IMR-90 (cell line): ENCODE measurements at regions not wholly inside any gene's neighbourhood (a gene's known extent, or its start where the extent isn't known, plus 50 kb on each side); places are given as distances from the start of the nearest gene placed in this dataset.
A peak's percentile ranks its signal among the peaks of the same experiment; 100 is the strongest.

Experiments
- ATAC-seq: fragments of 200-7000 bp; cut with Tn5 transposase; 2 replicates; pipeline ENCODE4 v1.9.1; 2020; ENCODE audit warnings: low read depth, mild to moderate bottlenecking, moderate library complexity
- BruUV-seq: library from RNA; stranded (reverse); fragments of 400-500 nt; replicated peaks from 2 replicates; lab custom pipeline; 2021; lab: Mats Ljungman, UMichigan
- CTCF ChIA-PET: fragments of 300-600 bp; formaldehyde crosslinking; extraction: SDS; loops from one replicate; lab custom pipeline; 2021; ENCODE audit warnings: antibody characterized with exemption; lab: Yijun Ruan, JAX
- POLR2A ChIA-PET: fragments of 300-600 bp; sonication (Branson Sonifier 250); formaldehyde crosslinking; loops from one replicate; lab custom pipeline; 2022; ENCODE audit warnings: antibody characterized with exemption; ENCODE audit not compliant: unreplicated experiment; lab: Charles Lee
- DNase-seq: peaks from one replicate; pipeline ENCODE4 v3.0.0; 2013
- H2AFZ ChIP-seq: replicated peaks from 2 replicates; pipeline ENCODE3; 2013; ENCODE audit warnings: low read length, mild to moderate bottlenecking; ENCODE audit not compliant: poor library complexity
- H2AK5ac ChIP-seq: 2 replicates; pipeline ENCODE4 v1.6.1; 2013; ENCODE audit warnings: low read depth, low read length, inconsistent platforms
- H2AK9ac ChIP-seq: replicated peaks from 2 replicates; pipeline ENCODE3; 2013; ENCODE audit warnings: mild to moderate bottlenecking, low read depth, low read length, moderate library complexity; ENCODE audit not compliant: poor library complexity
- H2BK120ac ChIP-seq: 2 replicates; pipeline ENCODE4 v1.6.1; 2013; ENCODE audit warnings: low read depth, low read length, inconsistent platforms
- H2BK15ac ChIP-seq: 3 replicates; pipeline ENCODE4 v1.6.1; 2013; ENCODE audit warnings: low read depth, low read length, inconsistent platforms
- H2BK20ac ChIP-seq: 2 replicates; pipeline ENCODE4 v1.6.1; 2013; ENCODE audit warnings: low read depth, mild to moderate bottlenecking, inconsistent platforms, low read length, moderate library complexity
- H2BK5ac ChIP-seq: 2 replicates; pipeline ENCODE4 v1.6.1; 2013; ENCODE audit warnings: mild to moderate bottlenecking, low read depth, low read length, inconsistent platforms; ENCODE audit not compliant: poor library complexity, severe bottlenecking
- H3K14ac ChIP-seq: replicated peaks from 2 replicates; pipeline ENCODE4 v1.6.1; 2013; ENCODE audit warnings: low read depth, low read length, inconsistent platforms
- H3K18ac ChIP-seq: 2 replicates; pipeline ENCODE4 v1.6.1; 2013; ENCODE audit warnings: low read depth, low read length, control low read depth
- H3K23ac ChIP-seq: 2 replicates; pipeline ENCODE4 v1.6.1; 2013; ENCODE audit warnings: low read depth, low read length, inconsistent platforms
- H3K27ac ChIP-seq: 2 replicates; pipeline ENCODE4 v1.5.1; 2013; ENCODE audit warnings: mild to moderate bottlenecking, control low read depth, low read length; ENCODE audit not compliant: insufficient read depth
- H3K27me3 ChIP-seq: 2 replicates; pipeline ENCODE4 v1.6.1; 2013; ENCODE audit warnings: low read length; ENCODE audit not compliant: control insufficient read depth, insufficient read depth
- H3K36me3 ChIP-seq: 2 replicates; pipeline ENCODE4 v1.6.1; 2013; ENCODE audit warnings: low read length, mixed read lengths; ENCODE audit not compliant: control insufficient read depth, insufficient read depth
- H3K4ac ChIP-seq: 2 replicates; pipeline ENCODE4 v1.6.1; 2013; ENCODE audit warnings: low read depth, low read length, inconsistent platforms
- H3K4me1 ChIP-seq: 2 replicates; pipeline ENCODE4 v1.6.1; 2013; ENCODE audit warnings: low read length, mixed read lengths; ENCODE audit not compliant: control insufficient read depth, insufficient read depth
- H3K4me2 ChIP-seq: 2 replicates; pipeline ENCODE4 v1.6.1; 2013; ENCODE audit warnings: low read depth, mild to moderate bottlenecking, control low read depth, low read length, moderate library complexity
- H3K4me3 ChIP-seq: 2 replicates; pipeline ENCODE4 v1.5.1; 2013; ENCODE audit warnings: low read depth, mild to moderate bottlenecking, control low read depth, low read length, moderate library complexity; ENCODE audit not compliant: insufficient read depth
- H3K56ac ChIP-seq: 2 replicates; pipeline ENCODE4 v1.6.1; 2013; ENCODE audit warnings: low read length, inconsistent platforms; ENCODE audit not compliant: insufficient read depth; ENCODE audit errors: extremely low read depth
- H3K79me1 ChIP-seq, 2 experiments: 2 replicates each; pipeline ENCODE4 v1.6.1; 2013; ENCODE audit warnings: low read length in 2 of 2, inconsistent platforms in 1 of 2, low read depth in 1 of 2
- H3K9ac ChIP-seq: 2 replicates; pipeline ENCODE4 v1.6.1; 2013; ENCODE audit warnings: low read depth, low read length, control low read depth
- H3K9me1 ChIP-seq: 2 replicates; pipeline ENCODE4 v1.6.1; 2013; ENCODE audit warnings: low read length, inconsistent platforms; ENCODE audit not compliant: insufficient read depth
- H3K9me3 ChIP-seq: 2 replicates; pipeline ENCODE4 v1.6.1; 2013; ENCODE audit warnings: low read length; ENCODE audit not compliant: control insufficient read depth, insufficient read depth
- H4K20me1 ChIP-seq: 2 replicates; pipeline ENCODE4 v1.6.1; 2013; ENCODE audit warnings: low read length, inconsistent platforms; ENCODE audit not compliant: insufficient read depth
- H4K5ac ChIP-seq: 2 replicates; pipeline ENCODE4 v1.6.1; 2013; ENCODE audit warnings: mild to moderate bottlenecking, low read depth, low read length, control low read depth
- H4K8ac ChIP-seq, 2 experiments: 2 replicates each; pipeline ENCODE4 v1.6.1; 2013; ENCODE audit warnings: low read depth in 2 of 2, low read length in 2 of 2, control low read depth in 1 of 2, inconsistent platforms in 1 of 2
- H4K91ac ChIP-seq: 2 replicates; pipeline ENCODE4 v1.6.1; 2013; ENCODE audit warnings: low read depth, low read length, inconsistent platforms; ENCODE audit not compliant: insufficient read depth
- BHLHE40 ChIP-seq: fragments of 150-350 bp; IDR thresholded peaks from 2 replicates; pipeline ENCODE4 v1.6.1; 2016; ENCODE audit warnings: mild to moderate bottlenecking, low read depth, low read length
- CEBPB ChIP-seq: IDR thresholded peaks from 2 replicates; pipeline ENCODE4 v1.6.1; 2012; ENCODE audit warnings: low read depth, low read length, improper control_type of control experiment
- CHD1 ChIP-seq: IDR thresholded peaks from 2 replicates; pipeline ENCODE4 v1.6.1; 2012; ENCODE audit warnings: low read depth, low read length, improper control_type of control experiment
- ELK1 ChIP-seq: fragments of 150-350 bp; IDR thresholded peaks from 2 replicates; pipeline ENCODE4 v1.6.1; 2016; ENCODE audit warnings: low read depth, mild to moderate bottlenecking, low read length, moderate library complexity, borderline replicate concordance
- FOS ChIP-seq: fragments of 150-350 bp; IDR thresholded peaks from 2 replicates; pipeline ENCODE4 v1.6.1; 2016; ENCODE audit warnings: low read depth, low read length
- MAFK ChIP-seq: IDR thresholded peaks from 2 replicates; pipeline ENCODE4 v1.6.1; 2012; ENCODE audit warnings: low read depth, low read length, improper control_type of control experiment
- MAZ ChIP-seq: IDR thresholded peaks from 2 replicates; pipeline ENCODE4 v1.6.1; 2012; ENCODE audit warnings: low read depth, mild to moderate bottlenecking, low read length, improper control_type of control experiment, moderate library complexity, borderline replicate concordance
- MXI1 ChIP-seq: IDR thresholded peaks from 2 replicates; pipeline ENCODE4 v1.6.1; 2012; ENCODE audit warnings: low read depth, mild to moderate bottlenecking, low read length, moderate library complexity, borderline replicate concordance
- POLR2A ChIP-seq: IDR thresholded peaks from 2 replicates; pipeline ENCODE4 v1.6.1; 2012; ENCODE audit warnings: mild to moderate bottlenecking, low read depth, low read length
- RAD21 ChIP-seq: IDR thresholded peaks from 2 replicates; pipeline ENCODE4 v1.6.1; 2012; ENCODE audit warnings: low read length, improper control_type of control experiment
- RCOR1 ChIP-seq: IDR thresholded peaks from 2 replicates; pipeline ENCODE4 v1.6.1; 2012; ENCODE audit warnings: mild to moderate bottlenecking, low read length, improper control_type of control experiment; ENCODE audit not compliant: insufficient replicate concordance
- RFX5 ChIP-seq: IDR thresholded peaks from 2 replicates; pipeline ENCODE4 v1.8.0; 2012; ENCODE audit warnings: low read depth, mild to moderate bottlenecking, low read length, moderate library complexity
- SMC3 ChIP-seq: fragments of 150-350 bp; IDR thresholded peaks from 2 replicates; pipeline ENCODE4 v1.6.1; 2016; ENCODE audit warnings: low read depth, mild to moderate bottlenecking, antibody characterized with exemption, low read length, moderate library complexity
- WGBS, 2 experiments: methylation state at CpG; one replicate each; pipeline versions ENCODE4 v1.1.5 to v1.1.7; 2013; ENCODE audit warnings: missing lambda C conversion rate in 2 of 2; ENCODE audit not compliant: insufficient read length in 1 of 2; ENCODE audit errors: extremely low coverage in 2 of 2; 5-methylcytosine and 5-hydroxymethylcytosine counted together
- dilution Hi-C: fragments of 300-500 bp; cut with HindIII; formaldehyde crosslinking; loops from one replicate; pipeline ENCODE4 v1.14.3; 2018; ENCODE audit warnings: low sequenced_read_pairs; ENCODE audit not compliant: unreplicated experiment
- in situ Hi-C: fragments of 300-500 bp; cut with MboI; formaldehyde crosslinking; loops from 3 replicates; pipeline ENCODE4 v1.14.3; 2019; ENCODE audit warnings: low sequenced_read_pairs, inconsistent platforms, mixed read lengths
- intact Hi-C: fragments of 100-400 bp; cut with micrococcal nuclease; formaldehyde crosslinking; loops from 2 replicates; pipeline ENCODE4 v1.10.0; 2022
- TF ChIP-seq, protein P1 (sequence below): conservative IDR thresholded peaks from 2 replicates; pipeline ENCODE4 v1.5.1; 2012; ENCODE audit warnings: mild to moderate bottlenecking, low read depth, low read length, improper control_type of control experiment
- TF ChIP-seq, protein P2 (sequence below): fragments of 150-350 bp; IDR thresholded peaks from 2 replicates; pipeline ENCODE4 v1.6.1; 2017; ENCODE audit warnings: mild to moderate bottlenecking, antibody characterized with exemption, low read length, low read depth

- BruUV-seq, result no TSS peak
- ChIA-PET POLR2A (no interaction called here), CTCF (no interaction called here)
- ATAC-seq (no peak), DNase-seq (peak; percentile 18)
- no peak overlapping the region for H2AK5ac ChIP-seq
- no peak overlapping the region for H4K8ac ChIP-seq
- no peak overlapping the region for H3K4me3 ChIP-seq
- H3K9ac ChIP-seq, result no peak overlapping the region
- H3K27ac ChIP-seq, result no peak overlapping the region
- H3K23ac ChIP-seq, result no peak overlapping the region
- dilution Hi-C loops, result no loop called here
- no peaks in the 10 kb centered on the region for H3K36me3 ChIP-seq
- no peak overlapping the region for H2BK5ac ChIP-seq
- H2AK9ac ChIP-seq, result no peak overlapping the region
- H3K79me1 ChIP-seq, result peaks cover 0 to 6% of the 10 kb centered on the region in 2 experiments; a peak in 1 of 4 replicates
- TF ChIP-seq BHLHE40, result no peak
- TF ChIP-seq MAFK, result no peak
- no peak for TF ChIP-seq MXI1
- TF ChIP-seq CEBPB, result no peak
- TF ChIP-seq SMC3, result no peak
- TF ChIP-seq, protein P1, sequence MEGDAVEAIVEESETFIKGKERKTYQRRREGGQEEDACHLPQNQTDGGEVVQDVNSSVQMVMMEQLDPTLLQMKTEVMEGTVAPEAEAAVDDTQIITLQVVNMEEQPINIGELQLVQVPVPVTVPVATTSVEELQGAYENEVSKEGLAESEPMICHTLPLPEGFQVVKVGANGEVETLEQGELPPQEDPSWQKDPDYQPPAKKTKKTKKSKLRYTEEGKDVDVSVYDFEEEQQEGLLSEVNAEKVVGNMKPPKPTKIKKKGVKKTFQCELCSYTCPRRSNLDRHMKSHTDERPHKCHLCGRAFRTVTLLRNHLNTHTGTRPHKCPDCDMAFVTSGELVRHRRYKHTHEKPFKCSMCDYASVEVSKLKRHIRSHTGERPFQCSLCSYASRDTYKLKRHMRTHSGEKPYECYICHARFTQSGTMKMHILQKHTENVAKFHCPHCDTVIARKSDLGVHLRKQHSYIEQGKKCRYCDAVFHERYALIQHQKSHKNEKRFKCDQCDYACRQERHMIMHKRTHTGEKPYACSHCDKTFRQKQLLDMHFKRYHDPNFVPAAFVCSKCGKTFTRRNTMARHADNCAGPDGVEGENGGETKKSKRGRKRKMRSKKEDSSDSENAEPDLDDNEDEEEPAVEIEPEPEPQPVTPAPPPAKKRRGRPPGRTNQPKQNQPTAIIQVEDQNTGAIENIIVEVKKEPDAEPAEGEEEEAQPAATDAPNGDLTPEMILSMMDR, result no peak
- TF ChIP-seq ELK1, result no peak
- TF ChIP-seq CHD1, result no peak
- no peak for TF ChIP-seq MAZ
- no peak for TF ChIP-seq POLR2A
- TF ChIP-seq, protein P2, sequence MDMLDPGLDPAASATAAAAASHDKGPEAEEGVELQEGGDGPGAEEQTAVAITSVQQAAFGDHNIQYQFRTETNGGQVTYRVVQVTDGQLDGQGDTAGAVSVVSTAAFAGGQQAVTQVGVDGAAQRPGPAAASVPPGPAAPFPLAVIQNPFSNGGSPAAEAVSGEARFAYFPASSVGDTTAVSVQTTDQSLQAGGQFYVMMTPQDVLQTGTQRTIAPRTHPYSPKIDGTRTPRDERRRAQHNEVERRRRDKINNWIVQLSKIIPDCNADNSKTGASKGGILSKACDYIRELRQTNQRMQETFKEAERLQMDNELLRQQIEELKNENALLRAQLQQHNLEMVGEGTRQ, result no peak
- no peak for TF ChIP-seq RAD21
- no peak for TF ChIP-seq FOS
- TF ChIP-seq RFX5, result no peak
- no peak for TF ChIP-seq RCOR1
- no peak overlapping the region for H2BK120ac ChIP-seq
- H3K27me3 ChIP-seq, result no peaks in the 10 kb centered on the region
- no peak overlapping the region for H3K56ac ChIP-seq
- no peak overlapping the region; the same call in 1 of the 2 replicates for H2BK20ac ChIP-seq
- no peak overlapping the region for H3K4me2 ChIP-seq
- H4K20me1 ChIP-seq, result no peaks in the 10 kb centered on the region
- peak overlapping the region; percentile 34; the same call in 1 of the 2 replicates for H3K18ac ChIP-seq
- in situ Hi-C loops, result no loop called here
- no CpG with 5 or more reads among the region's 2 CpGs for WGBS, 2 experiments
- peak overlapping the region; percentile 87; the same call in 2 of the 3 replicates for H2BK15ac ChIP-seq
- no peaks in the 10 kb centered on the region for H3K9me3 ChIP-seq
- peaks cover 11% of the 10 kb centered on the region for H3K4me1 ChIP-seq
- 0 out of 2 replicates have a peak overlapping the region, but pooled peaks have one; percentile 36 for H3K4ac ChIP-seq
- peaks cover 8% of the 10 kb centered on the region; the same call in 1 of the 2 replicates for H3K9me1 ChIP-seq
- intact Hi-C loops, result no loop called here
- H2AFZ ChIP-seq, result no peak overlapping the region
- peak overlapping the region; percentile 26; the same call in 1 of the 2 replicates for H3K14ac ChIP-seq
- no peak overlapping the region; the same call in 1 of the 2 replicates for H4K5ac ChIP-seq
- no peak overlapping the region for H4K91ac ChIP-seq
Measured at GRCh38 chr5:54653956-54654614, 136.5 kb downstream of the SNX18 start.
